HFF-Myc (cell line): ENCODE measurements at regions not wholly inside any gene's neighbourhood (a gene's known extent, or its start where the extent isn't known, plus 50 kb on each side); places are given as distances from the start of the nearest gene placed in this dataset.

Source experiments
- DNase-seq: peaks from one replicate; pipeline ENCODE4 v3.0.0-alpha.2; 2011; ENCODE audit warnings: low read depth; ENCODE audit errors: extremely low read depth
- H3K4me3 ChIP-seq: replicated peaks from 2 replicates; pipeline ENCODE4 v1.5.1; 2011; ENCODE audit warnings: low read depth, mild to moderate bottlenecking, control low read depth, low read length
- CTCF ChIP-seq: IDR thresholded peaks from 2 replicates; pipeline ENCODE4 v1.5.1; 2012; ENCODE audit warnings: mild to moderate bottlenecking, low read depth, low read length, control low read depth; ENCODE audit errors: missing control alignments

- no peak for TF ChIP-seq CTCF
- DNase-seq: no peak
- H3K4me3 ChIP-seq: no peak overlapping the region
Observed at GRCh38 chr6:169075211-169075914, 178.3 kb downstream of the THBS2 start.

- no peak overlapping the region for H3K4me3 ChIP-seq
- no peak for DNase-seq
- TF ChIP-seq CTCF: no peak
Observed at GRCh38 chr6:169074526-169074925, 179.1 kb downstream of the THBS2 start.

DNA sequence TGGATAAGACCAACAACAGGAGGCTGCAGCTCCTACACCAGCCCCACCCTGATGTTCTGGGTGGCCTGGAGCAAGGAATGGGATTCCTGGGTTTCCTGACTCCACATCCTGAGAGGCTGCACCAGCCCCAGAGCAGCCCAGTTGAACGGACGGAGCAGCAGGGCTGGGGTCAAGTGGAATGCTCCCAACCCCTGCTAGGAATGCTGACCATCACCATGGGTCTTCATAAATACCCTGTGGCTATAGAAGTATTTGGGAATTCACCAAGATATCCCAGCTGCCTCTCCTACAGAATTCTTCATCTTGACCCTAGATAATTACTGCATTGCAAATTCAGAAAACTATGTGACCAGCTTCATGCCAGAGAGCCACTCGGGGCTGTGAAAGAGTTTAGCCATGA, 180.3 kb downstream of the THBS2 start:
- no peak overlapping the region for H3K4me3 ChIP-seq
- no peak for TF ChIP-seq CTCF
- DNase-seq: no peak

DNA sequence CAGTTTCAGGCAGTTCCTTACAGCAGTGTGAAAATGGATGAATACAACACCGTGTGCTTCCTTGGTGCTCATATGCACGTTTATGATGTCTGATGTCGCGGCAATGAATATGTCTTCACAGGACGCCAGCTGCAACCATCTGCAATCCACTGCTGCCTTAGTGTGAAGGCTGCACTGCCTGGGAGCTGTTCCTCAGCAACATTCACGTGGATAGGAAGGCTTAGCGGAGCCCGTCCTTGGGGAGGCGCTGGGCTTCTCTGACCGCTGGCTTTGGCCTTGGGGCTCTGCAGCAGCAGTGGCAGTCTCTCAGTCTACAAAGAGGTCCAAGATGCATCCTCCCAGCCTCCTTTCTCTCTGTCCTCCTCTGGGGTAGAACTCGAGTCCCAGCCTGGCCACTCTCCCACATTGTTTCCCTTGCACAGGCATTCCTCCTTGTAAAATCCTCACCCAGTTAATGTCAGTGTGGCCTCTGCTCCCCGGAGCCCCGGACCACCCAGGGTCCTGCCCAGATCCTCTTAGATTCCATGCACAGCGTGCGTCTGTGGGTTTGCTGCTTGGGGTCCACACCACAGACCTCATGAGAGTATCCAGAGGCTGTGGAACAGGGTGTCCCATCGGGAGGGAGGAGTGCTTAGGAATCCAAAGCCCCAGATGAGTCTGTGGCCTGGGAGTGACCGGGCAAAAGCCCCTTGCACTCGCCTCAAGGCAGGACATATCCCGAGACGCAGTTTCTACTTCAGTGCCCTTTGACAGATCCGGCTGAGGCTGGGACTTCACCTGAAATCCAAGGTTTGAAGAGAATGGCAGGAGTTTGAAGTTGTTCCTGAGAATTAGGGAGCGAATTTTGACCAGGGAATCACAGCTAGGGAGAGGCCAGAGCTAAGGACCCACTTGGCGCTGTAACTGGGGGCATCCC, 181.3 kb downstream of the THBS2 start:
- no peak for DNase-seq
- TF ChIP-seq CTCF: no peak
- H3K4me3 ChIP-seq: no peak overlapping the region

GRCh38 chr6:169071394-169071793, 182.3 kb downstream of the THBS2 start:
- no peak for DNase-seq
- no peak for TF ChIP-seq CTCF

DNA sequence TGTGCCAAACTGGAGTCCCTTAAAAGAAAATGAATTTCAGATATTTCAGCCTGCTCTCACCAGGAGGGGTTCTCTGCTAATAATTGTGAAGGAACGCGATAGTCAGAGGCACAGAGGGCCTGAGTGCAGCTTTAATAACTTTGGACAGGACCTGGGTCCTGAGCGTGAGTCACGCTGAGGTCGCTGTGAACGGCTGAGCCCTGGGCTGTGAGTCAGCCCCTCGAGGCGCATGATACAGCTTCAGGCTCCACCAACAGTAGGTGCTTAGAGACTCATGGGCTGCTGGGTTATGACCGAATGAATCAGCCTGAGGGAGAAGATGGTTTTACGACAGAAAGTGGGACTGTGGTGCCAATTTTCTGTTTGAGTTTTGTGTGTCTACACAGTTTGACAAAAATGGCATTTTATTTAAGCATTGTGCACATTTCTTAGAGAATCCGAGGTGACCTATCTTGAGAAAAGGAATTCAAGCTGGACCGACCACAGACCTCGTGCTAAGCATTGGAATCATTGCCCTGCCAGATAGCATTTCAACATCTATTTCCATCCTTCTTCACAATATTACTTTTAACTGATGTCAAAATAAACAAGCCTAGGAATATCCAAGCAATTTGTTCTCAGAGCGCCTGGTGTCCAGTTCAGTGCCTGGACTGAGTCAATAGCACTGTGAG, 183.0 kb downstream of the THBS2 start:
- DNase-seq: peak; percentile 95
- TF ChIP-seq CTCF: no peak
- H3K4me3 ChIP-seq: no peak overlapping the region

More at GRCh38 chr6:169071394-169071793, 182.3 kb downstream of the THBS2 start:
- no peak overlapping the region for H3K4me3 ChIP-seq
